ENCODE measurements at regions not wholly inside any gene's neighbourhood (a gene's known extent, or its start where the extent isn't known, plus 50 kb on each side); places are given as distances from the start of the nearest gene placed in this dataset.

DNA sequence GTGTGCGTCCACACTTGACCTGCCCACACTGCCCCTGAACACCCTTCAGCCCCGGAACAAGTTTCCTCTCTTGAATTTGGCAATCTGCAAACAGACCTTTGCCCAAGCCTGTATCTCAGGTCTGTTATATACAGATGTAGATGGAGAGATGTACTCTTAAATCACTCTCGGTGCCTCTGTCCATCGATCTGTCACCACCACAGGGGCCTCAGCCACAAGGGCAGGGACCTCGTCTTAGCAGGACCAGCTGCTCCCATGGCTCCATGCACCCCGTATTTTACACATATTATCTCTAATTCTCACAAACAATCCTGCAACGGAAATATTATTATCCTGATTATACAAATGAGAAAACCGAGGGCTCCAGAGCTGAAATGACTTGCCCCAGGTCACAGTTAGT lies 313.4 kb downstream of the BCL11B start:
- no peak overlapping the region for H3K27ac Mint-ChIP-seq
- H3K9me3 Mint-ChIP-seq: no peaks in the 10 kb centered on the region
- CTCF ChIA-PET: no interaction called here
- peaks cover 16% of the 10 kb centered on the region for H3K4me1 Mint-ChIP-seq (ENCODE audit: low read depth)
- H3K36me3 Mint-ChIP-seq (ENCODE audit: low read depth): no peaks in the 10 kb centered on the region
- H3K27me3 Mint-ChIP-seq (ENCODE audit: low read depth): no peaks in the 10 kb centered on the region
- intact Hi-C loops (cut with micrococcal nuclease): no loop called here
- DNase-seq: no peak
- no peak overlapping the region for H3K4me3 Mint-ChIP-seq

DNA sequence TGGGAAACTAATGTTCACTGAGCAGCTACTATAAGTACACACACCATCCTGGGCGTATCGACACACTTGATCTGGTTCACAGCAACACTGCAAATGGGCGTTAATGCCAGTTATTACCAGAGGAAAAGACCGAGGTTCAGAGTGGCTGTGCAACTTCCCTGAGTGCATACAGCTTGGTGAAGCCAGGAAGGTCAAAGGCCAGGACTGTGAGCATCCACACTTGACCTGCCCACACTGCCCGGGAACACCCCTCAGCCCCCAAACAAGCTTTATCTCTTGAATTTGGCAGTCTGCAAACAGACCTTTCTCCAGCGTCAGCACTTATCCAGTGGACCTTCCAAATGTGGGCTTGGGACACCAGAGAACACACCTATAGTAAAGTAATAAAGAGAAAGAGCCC lies 312.6 kb downstream of the BCL11B start:
- Mint-ChIP-seq H3K9me3 (no peaks in the 10 kb centered on the region), H3K27me3 (ENCODE audit: low read depth) (no peaks in the 10 kb centered on the region), H3K4me3 (no peak overlapping the region), H3K4me1 (ENCODE audit: low read depth) (peaks cover 21% of the 10 kb centered on the region), H3K36me3 (ENCODE audit: low read depth) (no peaks in the 10 kb centered on the region), H3K27ac (no peak overlapping the region)
- intact Hi-C loops (cut with micrococcal nuclease): no loop called here
- CTCF ChIA-PET: no interaction called here
- no peak for DNase-seq

DNA sequence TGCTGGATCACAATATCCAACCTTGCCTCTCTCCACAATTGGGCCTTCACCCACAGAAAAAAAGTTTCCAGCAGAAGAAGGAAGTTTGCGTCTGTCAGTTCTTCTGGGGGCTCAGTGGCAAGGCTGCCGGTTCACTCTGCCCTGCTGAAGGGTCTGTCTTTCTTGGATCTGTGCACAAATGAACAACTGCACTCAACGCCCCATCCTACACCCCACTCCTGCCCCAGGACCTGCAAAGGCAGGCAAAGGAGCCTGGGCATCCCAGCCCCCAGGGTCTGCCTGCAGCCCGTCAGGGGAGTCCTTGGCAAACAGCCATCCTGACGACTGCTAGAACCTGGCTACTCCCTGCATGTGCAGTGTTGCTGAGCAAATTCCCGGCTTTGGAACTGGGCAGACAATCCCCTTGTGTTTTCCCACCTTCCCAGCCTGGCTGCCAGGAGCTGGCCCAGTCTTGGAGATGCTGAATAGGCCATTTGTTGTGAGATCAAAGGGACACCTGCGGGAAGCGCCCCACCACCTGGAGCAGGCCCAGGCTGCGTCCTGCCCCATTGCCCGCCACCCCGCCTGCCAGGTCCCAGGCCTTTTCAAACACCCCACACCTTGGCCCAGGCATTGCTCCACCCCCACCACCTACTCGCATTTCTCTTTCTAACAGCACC lies 311.9 kb downstream of the BCL11B start:
- no peak for DNase-seq
- H3K4me1 Mint-ChIP-seq (ENCODE audit: low read depth): peaks cover 27% of the 10 kb centered on the region
- intact Hi-C loops (cut with micrococcal nuclease): no loop called here
- no peak overlapping the region for H3K27ac Mint-ChIP-seq
- no peak overlapping the region for H3K4me3 Mint-ChIP-seq
- no peaks in the 10 kb centered on the region for H3K9me3 Mint-ChIP-seq
- H3K36me3 Mint-ChIP-seq (ENCODE audit: low read depth): no peaks in the 10 kb centered on the region
- CTCF ChIA-PET: no interaction called here
- H3K27me3 Mint-ChIP-seq (ENCODE audit: low read depth): no peaks in the 10 kb centered on the region

DNA sequence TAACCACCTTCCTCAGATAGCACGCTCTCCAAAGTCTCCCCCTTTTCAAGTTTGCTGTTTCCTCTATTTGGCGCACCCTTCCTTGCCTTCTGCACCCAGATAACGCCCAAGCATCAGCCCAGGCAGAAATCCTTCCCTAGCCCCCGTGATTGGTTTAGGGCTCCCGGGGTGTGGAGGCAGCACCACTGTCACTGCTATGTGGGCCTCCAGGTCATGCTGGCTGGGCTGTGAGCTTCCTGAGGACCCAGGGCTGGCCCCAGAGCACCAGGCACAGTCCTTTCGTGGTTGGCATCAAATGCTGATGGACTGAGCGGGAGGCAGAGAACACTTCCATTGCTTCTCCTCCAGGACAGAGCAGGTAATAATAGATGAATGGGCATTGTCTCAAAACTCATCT lies 311.4 kb downstream of the BCL11B start:
- no peaks in the 10 kb centered on the region for H3K9me3 Mint-ChIP-seq
- intact Hi-C loops (cut with micrococcal nuclease): no loop called here

DNA sequence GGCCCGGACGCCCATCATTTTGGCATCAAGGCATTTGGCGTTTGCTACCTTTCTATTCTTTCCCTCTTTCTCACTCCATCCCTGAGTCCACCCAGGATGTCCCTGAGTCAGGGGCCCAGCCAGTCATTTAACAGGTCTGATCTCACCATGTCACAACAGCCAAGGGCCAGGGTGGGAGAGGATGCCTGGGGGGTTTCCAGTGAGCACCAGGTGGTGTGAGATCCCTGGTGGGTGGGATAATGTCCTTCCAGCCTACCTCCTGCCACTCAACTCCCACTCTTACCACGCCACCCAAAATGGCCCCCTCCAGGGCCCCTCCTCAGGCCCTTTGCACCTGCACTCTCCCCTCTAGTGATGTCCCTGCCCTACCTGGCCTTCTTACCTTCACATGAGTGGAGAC lies 310.8 kb downstream of the BCL11B start:
- CTCF ChIA-PET: no interaction called here
- no peaks in the 10 kb centered on the region for H3K27me3 Mint-ChIP-seq (ENCODE audit: low read depth)
- H3K36me3 Mint-ChIP-seq (ENCODE audit: low read depth): no peaks in the 10 kb centered on the region
- H3K4me3 Mint-ChIP-seq: no peak overlapping the region
- intact Hi-C loops (cut with micrococcal nuclease): no loop called here
- no peak overlapping the region for H3K27ac Mint-ChIP-seq
- no peak for DNase-seq
- no peaks in the 10 kb centered on the region for H3K9me3 Mint-ChIP-seq
- H3K4me1 Mint-ChIP-seq (ENCODE audit: low read depth): peaks cover 32% of the 10 kb centered on the region

More for the DNA sequence above, 311.4 kb downstream of the BCL11B start:
- DNase-seq: no peak
- Mint-ChIP-seq H3K27me3 (ENCODE audit: low read depth) (no peaks in the 10 kb centered on the region), H3K27ac (no peak overlapping the region), H3K4me1 (ENCODE audit: low read depth) (peaks cover 32% of the 10 kb centered on the region), H3K4me3 (no peak overlapping the region), H3K36me3 (ENCODE audit: low read depth) (no peaks in the 10 kb centered on the region)
- CTCF ChIA-PET: no interaction called here

DNA sequence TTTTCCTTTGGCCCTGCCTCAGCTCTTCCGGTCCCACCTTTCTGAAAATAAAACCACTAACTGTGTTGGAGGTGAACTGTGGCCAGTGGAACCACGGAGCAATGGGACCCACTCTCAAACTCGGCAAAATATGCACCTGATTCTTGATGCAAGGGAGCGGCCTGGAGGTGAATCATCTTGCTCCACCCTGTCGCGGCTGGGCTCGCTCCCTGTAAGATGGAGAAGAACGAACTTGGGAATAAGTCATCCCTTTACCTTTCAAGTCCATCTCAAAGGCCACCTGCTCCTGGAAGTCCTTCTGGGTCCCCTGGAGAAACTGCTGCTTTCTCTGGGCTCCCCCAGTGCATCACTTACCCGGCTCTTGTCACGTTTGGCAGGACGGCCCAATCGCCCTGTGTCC lies 309.9 kb downstream of the BCL11B start:
- intact Hi-C loops (cut with micrococcal nuclease): no loop called here
- no peak overlapping the region for H3K27ac Mint-ChIP-seq

DNA sequence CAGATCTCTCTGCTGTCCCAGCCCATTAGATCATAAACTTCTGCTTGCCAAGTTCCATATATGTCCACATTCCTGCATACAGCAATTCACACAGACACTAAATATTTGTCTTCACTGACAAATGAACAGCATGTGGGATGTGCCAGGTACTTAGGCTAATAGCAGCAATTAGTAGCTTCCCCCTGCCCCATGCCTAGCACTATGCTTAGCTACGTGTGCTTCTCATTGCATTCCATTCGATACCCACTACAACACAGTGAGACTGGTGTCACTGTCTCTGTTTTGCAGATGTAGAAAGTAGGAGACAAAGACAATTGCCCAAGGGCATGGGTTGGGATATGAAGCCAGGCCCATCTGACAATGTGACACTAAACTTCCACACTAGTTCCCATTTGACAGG lies 308.4 kb downstream of the BCL11B start:
- Mint-ChIP-seq H3K27ac (no peak overlapping the region), H3K36me3 (ENCODE audit: low read depth) (no peaks in the 10 kb centered on the region), H3K9me3 (no peaks in the 10 kb centered on the region), H3K27me3 (ENCODE audit: low read depth) (no peaks in the 10 kb centered on the region), H3K4me1 (ENCODE audit: low read depth) (peaks cover 33% of the 10 kb centered on the region), H3K4me3 (no peak overlapping the region)
- intact Hi-C loops (cut with micrococcal nuclease): no loop called here
- CTCF ChIA-PET: no interaction called here
- no peak for DNase-seq

More for the DNA sequence above, 309.9 kb downstream of the BCL11B start:
- Mint-ChIP-seq H3K36me3 (ENCODE audit: low read depth) (no peaks in the 10 kb centered on the region), H3K4me1 (ENCODE audit: low read depth) (peaks cover 33% of the 10 kb centered on the region), H3K9me3 (no peaks in the 10 kb centered on the region), H3K4me3 (no peak overlapping the region), H3K27me3 (ENCODE audit: low read depth) (no peaks in the 10 kb centered on the region)
- CTCF ChIA-PET: no interaction called here
- DNase-seq: no peak

DNA sequence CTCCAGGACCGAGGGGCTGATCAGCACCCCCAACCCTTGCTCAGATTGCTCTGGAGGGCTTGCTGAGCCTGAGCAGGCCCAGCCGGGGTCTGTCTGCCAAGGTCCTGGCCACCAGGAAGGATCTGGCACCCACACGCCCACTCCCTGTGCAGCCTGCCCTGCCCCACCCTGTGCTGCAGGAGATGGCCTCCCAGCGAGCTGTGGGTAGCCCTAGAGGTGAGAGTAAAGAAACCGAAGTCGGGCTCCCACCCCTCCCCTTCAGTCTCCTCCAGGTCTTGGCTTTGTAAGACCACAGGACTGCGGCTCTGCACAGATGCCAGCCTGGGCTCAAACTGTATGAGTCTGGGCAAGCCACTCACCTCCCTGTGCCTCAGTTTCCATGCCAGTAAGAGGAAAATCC lies 307.8 kb downstream of the BCL11B start:
- no peaks in the 10 kb centered on the region for H3K27me3 Mint-ChIP-seq (ENCODE audit: low read depth)
- H3K4me1 Mint-ChIP-seq (ENCODE audit: low read depth): peaks cover 33% of the 10 kb centered on the region
- intact Hi-C loops (cut with micrococcal nuclease): no loop called here
- no peak overlapping the region for H3K4me3 Mint-ChIP-seq
- H3K27ac Mint-ChIP-seq: no peak overlapping the region
- DNase-seq: no peak
- CTCF ChIA-PET: no interaction called here
- H3K9me3 Mint-ChIP-seq: no peaks in the 10 kb centered on the region
- no peaks in the 10 kb centered on the region for H3K36me3 Mint-ChIP-seq (ENCODE audit: low read depth)

DNA sequence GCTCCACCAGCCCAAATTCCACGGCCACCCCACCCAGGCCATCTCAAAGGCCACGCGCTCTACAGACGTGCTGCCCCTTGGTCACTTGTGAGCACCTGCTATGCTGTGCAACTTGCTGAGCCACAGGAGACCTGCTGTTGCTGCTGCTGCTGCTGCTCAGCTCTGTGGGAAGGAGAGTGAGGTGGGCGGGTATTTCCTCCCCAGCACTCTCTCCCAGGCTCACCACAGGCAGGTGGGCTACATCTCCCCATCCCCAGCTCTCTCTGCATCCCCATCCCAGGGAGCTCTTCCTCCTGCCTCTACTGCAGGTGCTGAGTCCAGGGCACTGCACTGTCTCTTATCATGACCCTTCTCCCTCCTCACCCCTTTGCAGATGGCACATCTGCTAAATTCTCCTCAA lies 306.9 kb downstream of the BCL11B start:
- no peaks in the 10 kb centered on the region for H3K9me3 Mint-ChIP-seq
- no peak for DNase-seq
- no peaks in the 10 kb centered on the region for H3K36me3 Mint-ChIP-seq (ENCODE audit: low read depth)
- peaks cover 31% of the 10 kb centered on the region for H3K4me1 Mint-ChIP-seq (ENCODE audit: low read depth)
- H3K4me3 Mint-ChIP-seq: no peak overlapping the region
- intact Hi-C loops (cut with micrococcal nuclease): no loop called here
- no peaks in the 10 kb centered on the region for H3K27me3 Mint-ChIP-seq (ENCODE audit: low read depth)
- H3K27ac Mint-ChIP-seq: no peak overlapping the region
- CTCF ChIA-PET: no interaction called here

DNA sequence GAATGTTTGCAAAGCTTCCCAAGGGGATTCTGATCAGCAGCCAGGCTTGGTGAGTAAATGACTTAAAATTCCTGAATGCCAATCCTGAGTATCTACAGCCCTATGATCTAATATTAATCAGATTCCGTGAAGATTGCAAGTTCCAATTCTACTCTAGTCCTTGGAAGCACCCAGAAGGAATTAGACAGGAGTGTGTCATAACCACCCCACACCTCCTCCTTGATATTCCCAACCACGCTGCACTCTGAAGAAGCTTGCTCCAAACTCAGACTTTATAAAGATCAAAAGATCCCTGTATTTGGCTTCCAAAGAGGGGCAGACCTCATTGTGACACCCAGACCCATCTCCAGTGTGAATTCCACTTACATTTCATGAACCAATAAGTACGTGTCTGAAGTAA lies 306.0 kb downstream of the BCL11B start:
- CTCF ChIA-PET: no interaction called here
- intact Hi-C loops (cut with micrococcal nuclease): no loop called here
- Mint-ChIP-seq H3K27me3 (ENCODE audit: low read depth) (no peaks in the 10 kb centered on the region), H3K36me3 (ENCODE audit: low read depth) (no peaks in the 10 kb centered on the region), H3K27ac (no peak overlapping the region), H3K4me1 (ENCODE audit: low read depth) (peaks cover 30% of the 10 kb centered on the region), H3K9me3 (no peaks in the 10 kb centered on the region), H3K4me3 (no peak overlapping the region)
- DNase-seq: no peak

DNA sequence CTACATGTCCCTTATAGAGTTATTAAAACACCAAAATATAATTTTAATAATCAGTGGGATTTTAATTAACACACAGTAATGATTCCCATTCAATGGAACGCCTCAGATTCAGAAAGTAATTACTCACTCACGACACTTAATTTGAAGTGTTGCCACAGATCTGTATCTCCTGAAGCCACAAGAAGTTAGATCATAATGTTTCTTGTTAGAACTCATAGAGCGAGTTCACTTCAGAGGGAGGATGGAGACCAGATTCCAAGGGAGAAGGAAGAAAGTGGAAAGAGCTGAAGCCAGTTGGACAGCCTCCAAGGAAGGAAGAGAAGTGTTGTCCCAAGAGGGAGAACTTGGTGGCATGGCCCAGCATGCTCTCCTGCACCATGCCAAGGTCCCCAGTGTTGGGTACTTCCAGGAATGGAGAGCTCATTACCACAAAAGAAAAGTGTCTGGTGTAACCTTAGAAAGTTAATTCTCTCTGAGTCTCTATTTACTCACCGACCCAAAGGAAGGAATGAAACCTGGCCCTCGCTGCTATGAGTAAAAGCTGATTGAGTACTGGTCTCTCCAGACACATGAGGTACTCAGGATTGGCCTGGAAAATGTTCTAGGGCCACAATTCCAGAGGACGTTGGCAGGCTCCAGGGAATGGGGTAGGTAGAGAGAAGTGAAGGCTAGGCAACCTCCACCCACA lies 305.4 kb downstream of the BCL11B start:
- no peak overlapping the region for H3K4me3 Mint-ChIP-seq
- DNase-seq: no peak
- H3K9me3 Mint-ChIP-seq: no peaks in the 10 kb centered on the region
- H3K27ac Mint-ChIP-seq: no peak overlapping the region
- intact Hi-C loops (cut with micrococcal nuclease): no loop called here
- CTCF ChIA-PET: no interaction called here
- peaks cover 29% of the 10 kb centered on the region for H3K4me1 Mint-ChIP-seq (ENCODE audit: low read depth)
- no peaks in the 10 kb centered on the region for H3K27me3 Mint-ChIP-seq (ENCODE audit: low read depth)
- H3K36me3 Mint-ChIP-seq (ENCODE audit: low read depth): no peaks in the 10 kb centered on the region

DNA sequence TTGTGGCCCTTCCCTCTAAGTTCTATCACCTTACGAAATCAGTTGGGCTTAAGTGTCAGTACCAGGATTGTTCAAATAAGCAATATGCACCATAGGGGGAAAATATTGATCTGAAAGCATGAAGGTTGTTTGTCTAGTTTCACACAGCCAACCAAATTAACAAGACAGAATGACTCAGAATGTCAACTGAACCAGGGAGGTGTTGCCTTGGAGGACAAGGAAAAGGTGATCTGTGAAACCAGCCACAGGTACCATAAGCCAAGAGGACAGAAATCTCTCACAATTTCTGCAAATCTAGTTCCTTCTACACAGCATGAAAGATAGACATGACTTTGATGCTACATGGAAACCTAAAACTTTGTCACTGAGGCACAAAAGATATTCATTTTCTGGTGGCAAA lies 297.9 kb downstream of the BCL11B start:
- no peaks in the 10 kb centered on the region for H3K36me3 Mint-ChIP-seq (ENCODE audit: low read depth)
- H3K4me3 Mint-ChIP-seq: no peak overlapping the region
- CTCF ChIA-PET: no interaction called here
- H3K4me1 Mint-ChIP-seq (ENCODE audit: low read depth): peaks cover 4% of the 10 kb centered on the region
- DNase-seq: no peak
- peaks cover 9% of the 10 kb centered on the region for H3K9me3 Mint-ChIP-seq
- no peak overlapping the region for H3K27ac Mint-ChIP-seq
- H3K27me3 Mint-ChIP-seq (ENCODE audit: low read depth): no peaks in the 10 kb centered on the region
- intact Hi-C loops (cut with micrococcal nuclease): no loop called here

DNA sequence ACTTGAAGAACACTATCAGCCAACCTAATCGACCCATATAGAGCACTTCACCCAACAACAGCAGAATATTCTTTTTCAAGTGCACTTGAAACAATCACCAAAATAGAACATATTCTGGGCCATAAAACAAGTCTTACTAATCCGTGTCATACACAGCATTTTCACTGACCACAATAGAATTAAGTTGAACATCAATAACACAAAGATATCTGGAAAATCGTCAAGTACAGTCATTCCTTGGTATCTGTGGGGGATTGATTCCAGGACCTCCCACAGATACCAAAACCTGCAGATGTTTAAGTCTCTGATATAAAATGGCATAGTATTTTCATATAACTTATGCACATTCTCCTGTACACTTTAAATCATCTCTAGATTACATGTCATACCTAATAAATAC lies 295.7 kb downstream of the BCL11B start:
- Mint-ChIP-seq H3K27me3 (ENCODE audit: low read depth) (no peaks in the 10 kb centered on the region), H3K9me3 (peaks cover 17% of the 10 kb centered on the region), H3K4me1 (ENCODE audit: low read depth) (peaks cover 4% of the 10 kb centered on the region), H3K27ac (no peak overlapping the region), H3K4me3 (no peak overlapping the region), H3K36me3 (ENCODE audit: low read depth) (peaks cover 2% of the 10 kb centered on the region)
- CTCF ChIA-PET: no interaction called here
- intact Hi-C loops (cut with micrococcal nuclease): no loop called here
- no peak for DNase-seq

Data from activated naive CD4-positive, alpha-beta T cell treated with anti-CD3 and anti-CD28 coated beads for 36 hours (primary cell).